ENCODE measurements at regions not wholly inside any gene's neighbourhood (a gene's known extent, or its start where the extent isn't known, plus 50 kb on each side); places are given as distances from the start of the nearest gene placed in this dataset.

GRCh38 chr12:77118696-77119095 lies 53.3 kb upstream of the E2F7 start:
- H3K4me3 ChIP-seq, result no peak overlapping the region
- no peak overlapping the region for H3K27ac ChIP-seq

DNA sequence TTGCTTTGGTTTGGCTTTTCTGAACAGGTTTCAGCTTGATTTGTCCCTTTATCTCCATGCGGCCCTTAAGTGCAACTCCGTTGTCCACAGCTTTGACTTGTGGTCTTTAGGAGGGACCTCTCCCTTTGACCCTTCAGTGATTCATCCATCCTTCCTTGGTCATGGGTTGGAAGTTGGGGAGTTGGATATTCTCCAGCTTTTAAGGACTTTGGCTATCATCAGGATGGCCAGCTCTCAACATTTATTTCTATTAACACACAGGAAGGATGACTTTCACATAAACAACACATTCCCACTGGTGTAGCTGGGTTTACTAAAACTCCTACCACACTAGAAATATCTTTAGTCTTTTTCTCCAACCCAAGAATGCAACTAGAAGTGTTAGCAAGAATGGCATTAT lies 50.9 kb upstream of the E2F7 start:
- H3K27ac ChIP-seq, result no peak overlapping the region
- no peak overlapping the region for H3K4me3 ChIP-seq

DNA sequence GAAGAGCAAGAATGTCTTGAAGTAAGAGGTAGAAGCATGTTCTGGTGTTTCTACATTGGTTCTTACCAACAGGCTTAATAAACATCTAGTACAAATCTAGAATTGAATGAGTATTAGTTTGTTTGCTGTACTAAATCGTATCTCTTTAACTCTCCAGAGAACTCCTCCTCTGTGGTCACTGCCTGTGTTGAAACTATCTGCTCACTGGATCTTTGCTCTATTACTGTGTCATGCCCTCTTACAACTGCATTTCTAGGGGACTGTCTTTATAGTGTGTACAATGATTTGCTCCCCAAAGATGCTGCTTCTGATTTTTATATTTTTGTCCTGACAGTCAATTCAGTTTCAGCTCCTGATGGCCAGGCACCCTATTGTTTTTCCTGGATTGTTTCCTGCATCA lies 50.1 kb upstream of the E2F7 start:
- Histone ChIP-seq H3K4me3 (no peak overlapping the region), H3K27ac (no peak overlapping the region)

All from skin epidermis (tissue), 12 donors.